ENCODE measurements at regions not wholly inside any gene's neighbourhood (a gene's known extent, or its start where the extent isn't known, plus 50 kb on each side); places are given as distances from the start of the nearest gene placed in this dataset.

DNA sequence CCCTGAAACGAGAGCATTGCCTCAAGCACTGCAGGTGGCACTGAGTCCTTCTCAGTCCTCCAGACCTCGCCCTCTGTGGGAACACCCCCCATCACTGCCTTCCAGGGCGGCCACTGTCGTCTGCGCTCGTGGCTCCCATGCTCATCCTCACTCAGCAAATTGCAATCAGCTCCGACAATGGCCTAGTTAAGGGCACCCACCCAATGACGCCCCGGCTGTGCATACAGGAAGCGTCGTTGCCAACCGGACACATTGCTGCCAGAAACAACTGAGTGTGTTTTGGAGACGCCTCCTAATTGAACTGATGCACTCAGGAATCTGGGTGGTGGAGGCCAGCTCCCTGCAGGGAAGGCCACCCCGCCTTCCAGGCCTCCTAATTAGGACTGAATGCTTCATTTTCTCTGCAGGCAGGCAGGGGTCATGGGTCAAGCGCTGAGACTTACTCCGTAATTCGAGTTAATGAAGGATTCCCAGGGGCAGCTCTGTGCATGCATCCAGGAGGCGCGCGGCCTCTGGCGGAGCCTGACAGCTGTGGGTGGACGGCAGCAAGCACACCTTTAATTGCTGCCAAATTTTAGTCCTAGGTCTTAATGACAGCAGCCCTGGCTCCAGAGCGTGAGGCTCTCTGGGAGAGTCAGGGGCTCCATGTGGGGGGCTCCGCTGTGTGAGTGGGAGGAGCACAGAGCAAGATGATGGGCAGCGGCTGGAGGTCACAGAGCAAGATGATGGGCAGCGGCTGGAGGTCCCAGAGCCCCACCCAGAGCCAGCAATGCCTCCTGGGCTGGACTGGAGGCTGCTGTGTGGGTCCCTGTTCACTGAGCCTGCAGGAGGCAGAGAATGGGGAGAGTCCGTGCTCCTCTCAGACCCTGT, 199.0 kb downstream of the BRD1 start:
- no peak for ATAC-seq
- TF ChIP-seq RARB (CRISPR knock-in tag; IDR thresholded peaks at IDR 0.05): no peak
- TF ChIP-seq PATZ1 (CRISPR knock-in tag; IDR thresholded peaks at IDR 0.05; ENCODE audit: borderline replicate concordance): no peak
- no peak for TF ChIP-seq ESRRG (CRISPR knock-in tag; IDR thresholded peaks at IDR 0.05)
- no peak for TF ChIP-seq TCF4 (CRISPR knock-in tag; IDR thresholded peaks at IDR 0.05; ENCODE audit: borderline replicate concordance)
- TF ChIP-seq GLIS3 (CRISPR knock-in tag; IDR thresholded peaks at IDR 0.05): no peak
- TF ChIP-seq, protein P1, sequence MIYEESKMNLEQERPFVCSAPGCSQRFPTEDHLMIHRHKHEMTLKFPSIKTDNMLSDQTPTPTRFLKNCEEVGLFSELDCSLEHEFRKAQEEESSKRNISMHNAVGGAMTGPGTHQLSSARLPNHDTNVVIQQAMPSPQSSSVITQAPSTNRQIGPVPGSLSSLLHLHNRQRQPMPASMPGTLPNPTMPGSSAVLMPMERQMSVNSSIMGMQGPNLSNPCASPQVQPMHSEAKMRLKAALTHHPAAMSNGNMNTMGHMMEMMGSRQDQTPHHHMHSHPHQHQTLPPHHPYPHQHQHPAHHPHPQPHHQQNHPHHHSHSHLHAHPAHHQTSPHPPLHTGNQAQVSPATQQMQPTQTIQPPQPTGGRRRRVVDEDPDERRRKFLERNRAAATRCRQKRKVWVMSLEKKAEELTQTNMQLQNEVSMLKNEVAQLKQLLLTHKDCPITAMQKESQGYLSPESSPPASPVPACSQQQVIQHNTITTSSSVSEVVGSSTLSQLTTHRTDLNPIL (CRISPR knock-in tag; IDR thresholded peaks at IDR 0.05; ENCODE audit: low read depth): no peak
- TF ChIP-seq ZNF8 (CRISPR knock-in tag; IDR thresholded peaks at IDR 0.05): no peak
- TF ChIP-seq POU6F1 (CRISPR knock-in tag; IDR thresholded peaks at IDR 0.05; ENCODE audit: borderline replicate concordance, low read depth): no peak
- no peak for TF ChIP-seq OSR1 (CRISPR knock-in tag; IDR thresholded peaks at IDR 0.05)
- TF ChIP-seq BACH2 (CRISPR knock-in tag; IDR thresholded peaks at IDR 0.05; ENCODE audit: borderline replicate concordance): no peak
- TF ChIP-seq PPARA (CRISPR knock-in tag; IDR thresholded peaks at IDR 0.05; ENCODE audit: borderline replicate concordance): no peak
- TF ChIP-seq CSDC2 (CRISPR knock-in tag; IDR thresholded peaks at IDR 0.05): no peak
- TF ChIP-seq SNAI2 (CRISPR knock-in tag; IDR thresholded peaks at IDR 0.05): no peak

DNA sequence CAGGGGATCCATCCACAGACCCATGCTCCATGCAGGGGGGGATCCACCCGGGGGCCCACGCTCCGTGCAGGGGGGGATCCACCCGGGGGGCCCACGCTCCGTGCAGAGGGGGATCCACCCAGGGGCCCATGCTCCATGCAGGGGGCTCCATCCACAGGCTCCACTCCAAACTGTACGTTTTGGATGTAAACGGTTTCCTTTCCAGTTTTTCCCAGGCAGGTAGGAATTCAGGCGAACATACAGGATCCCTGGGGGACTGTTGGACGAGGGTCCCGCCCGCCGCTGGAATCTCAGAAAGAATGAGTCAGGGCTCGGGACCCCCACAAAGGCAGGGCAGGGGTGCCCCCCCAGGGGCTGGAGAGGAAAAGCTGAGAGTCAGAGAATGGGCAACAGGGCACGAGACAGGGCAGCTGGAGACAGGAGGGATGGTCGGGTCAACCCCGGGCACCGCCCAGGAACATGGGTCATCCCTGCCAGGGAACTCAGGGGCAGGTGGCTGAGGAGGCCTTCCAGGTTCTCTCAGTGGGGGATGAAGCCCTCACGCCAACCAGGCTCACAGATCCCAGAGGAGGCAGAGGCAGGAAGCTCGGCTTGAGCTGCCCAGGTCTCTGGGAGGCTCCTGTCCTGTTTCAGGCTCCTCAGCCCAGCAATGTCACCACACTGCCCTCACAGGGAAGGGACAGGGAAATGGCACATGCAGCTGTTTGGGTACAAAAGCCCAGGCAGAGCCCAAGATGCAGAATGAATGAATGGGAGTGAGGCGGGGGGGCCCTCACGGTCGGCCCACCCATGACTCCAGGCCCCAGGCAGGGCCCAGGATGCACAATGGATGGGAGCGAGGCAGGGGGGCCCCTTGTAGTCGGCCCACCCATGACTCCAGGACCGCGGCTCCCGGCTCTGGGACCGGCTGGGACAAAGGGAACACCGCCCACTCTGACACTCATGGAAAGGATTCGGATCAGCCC, 200.2 kb downstream of the BRD1 start:
- ATAC-seq: no peak

More for the DNA sequence above, 200.2 kb downstream of the BRD1 start:
- TF ChIP-seq ZNF70 (CRISPR knock-in tag; IDR thresholded peaks at IDR 0.05) (no peak), ISL1 (CRISPR knock-in tag; IDR thresholded peaks at IDR 0.05) (no peak), BACH2 (CRISPR knock-in tag; IDR thresholded peaks at IDR 0.05; ENCODE audit: borderline replicate concordance) (no peak), RARB (CRISPR knock-in tag; IDR thresholded peaks at IDR 0.05) (no peak), OSR1 (CRISPR knock-in tag; IDR thresholded peaks at IDR 0.05) (no peak), TOX (CRISPR knock-in tag; IDR thresholded peaks at IDR 0.05; ENCODE audit: borderline replicate concordance) (no peak), CSRNP3 (CRISPR knock-in tag; IDR thresholded peaks at IDR 0.05) (no peak), SNAI2 (CRISPR knock-in tag; IDR thresholded peaks at IDR 0.05) (no peak)
- TF ChIP-seq, protein P1 (CRISPR knock-in tag; IDR thresholded peaks at IDR 0.05; ENCODE audit: low read depth): no peak

Measured in SK-N-SH treated with all-trans-retinoic acid at 6 μM for 48 hours (cell line).